ENCODE measurements at regions not wholly inside any gene's neighbourhood (a gene's known extent, or its start where the extent isn't known, plus 50 kb on each side); places are given as distances from the start of the nearest gene placed in this dataset.

GRCh38 chr3:159645874-159646273 is 342.8 kb upstream of the IL12A start:
- no peak for TF ChIP-seq CTCF (IDR thresholded peaks at IDR 0.05; ENCODE audit: low read depth, low read length)
- no peak for TF ChIP-seq POLR2A (IDR thresholded peaks at IDR 0.05; ENCODE audit: extremely low read depth, insufficient read length)
- no peak for TF ChIP-seq MAX (IDR thresholded peaks at IDR 0.05; ENCODE audit: low read depth, low read length)

Measured in NB4 (cell line).